Esophagus muscularis mucosa (tissue), 4 donors: ENCODE measurements at regions not wholly inside any gene's neighbourhood (a gene's known extent, or its start where the extent isn't known, plus 50 kb on each side); places are given as distances from the start of the nearest gene placed in this dataset.

Experiments used
- DNase-seq: peaks from one replicate; pipeline ENCODE4 v3.0.0-alpha.2; 2017; ENCODE audit errors: extremely low spot score
- H3K27ac ChIP-seq, 4 donors: fragments of 200-600 bp; sonication (generic); replicated peaks in 1 of 4; 1 replicate in 3 of 4; 2 replicates in 1 of 4; pipeline ENCODE4 v1.5.1; 2016 to 2019; ENCODE audit warnings: mild to moderate bottlenecking in 1 of 4
- H3K27me3 ChIP-seq, 4 donors: fragments of 200-600 bp; sonication (generic); one replicate each; pipeline versions ENCODE4 v1.5.1 to v1.6.0; 2016 to 2019
- H3K36me3 ChIP-seq, 4 donors: fragments of 200-600 bp; sonication (generic); one replicate each; pipeline ENCODE4 v1.5.1; 2016 to 2019
- H3K4me1 ChIP-seq, 4 donors: fragments of 200-600 bp; sonication (generic); one replicate each; pipeline ENCODE4 v1.5.1; 2016 to 2019
- H3K4me3 ChIP-seq, 4 donors: fragments of 200-600 bp; sonication (generic); 1 replicate in 2 of 4; 2 replicates in 2 of 4; pipeline ENCODE4 v1.5.1; 2016 to 2019; ENCODE audit warnings: mild to moderate bottlenecking in 4 of 4, moderate library complexity in 1 of 4
- H3K9me3 ChIP-seq, 4 donors: fragments of 200-600 bp; sonication (generic); 1 replicate in 3 of 4; 2 replicates in 1 of 4; pipeline ENCODE4 v1.5.1; 2016 to 2019
- CTCF ChIP-seq, 3 experiments: fragments of 200-600 bp in 2 of 3; fragments of 450-650 bp in 1 of 3; sonication (generic) in 2 of 3; IDR thresholded peaks; one replicate each; pipeline ENCODE4 v1.5.1; 2017 to 2019; ENCODE audit warnings: antibody characterized with exemption in 3 of 3, mild to moderate bottlenecking in 2 of 3, moderate library complexity in 1 of 3
- EP300 ChIP-seq: sonication (generic); formaldehyde crosslinking; IDR thresholded peaks from one replicate; pipeline ENCODE4 v1.6.1; 2017; ENCODE audit warnings: antibody characterized with exemption
- POLR2A ChIP-seq: fragments of 450-650 bp; IDR thresholded peaks from one replicate; pipeline ENCODE4 v1.6.1; 2017; ENCODE audit warnings: antibody characterized with exemption, moderate library complexity, mild to moderate bottlenecking, low read depth
- POLR2AphosphoS5 ChIP-seq, 2 donors: sonication (generic); formaldehyde crosslinking; IDR thresholded peaks; one replicate each; pipeline ENCODE4 v1.6.1; 2017; ENCODE audit warnings: antibody characterized with exemption in 2 of 2
- WGBS: methylation state at CpG from one replicate; pipeline ENCODE4 v1.1.5; 2018; 5-methylcytosine and 5-hydroxymethylcytosine counted together
- intact Hi-C: fragments of 100-400 bp; cut with DNase I; formaldehyde crosslinking; loops from one replicate; pipeline ENCODE4 v1.15.1; 2023

GRCh38 chr9:16974436-16974835, 104.0 kb upstream of the BNC2 start:
- no peak overlapping the region for H3K27ac ChIP-seq
- H3K4me1 ChIP-seq, result no peaks in the 10 kb centered on the region
- no peak for TF ChIP-seq POLR2A
- DNase-seq, result no peak
- H3K9me3 ChIP-seq, result no peaks in the 10 kb centered on the region
- H3K36me3 ChIP-seq, result no peaks in the 10 kb centered on the region
- H3K4me3 ChIP-seq, result no peak overlapping the region
- intact Hi-C loops, result no loop called here
- WGBS, result 74% methylated on average over 5 of the region's 5 CpGs
- H3K27me3 ChIP-seq, result no peaks in the 10 kb centered on the region

DNA sequence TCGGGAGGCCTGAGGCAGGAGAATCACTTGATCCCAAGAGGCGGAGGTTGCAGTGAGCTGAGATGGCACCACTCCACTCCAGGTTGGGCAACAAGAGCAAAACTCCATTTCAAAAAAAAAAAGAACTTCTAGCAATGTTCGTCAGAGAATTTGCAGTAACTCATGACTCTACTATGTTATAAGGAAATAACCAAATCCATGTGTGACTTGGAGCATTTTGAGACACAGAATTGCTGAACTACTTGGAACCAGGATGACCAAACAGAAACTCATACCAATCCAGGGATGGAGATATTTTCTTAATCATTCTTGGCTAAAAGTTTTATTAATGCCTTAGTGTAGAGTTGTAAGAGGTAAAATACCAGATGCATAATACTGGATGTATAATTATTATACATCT, 99.9 kb upstream of the BNC2 start:
- WGBS, result 97% methylated on average over 3 of the region's 3 CpGs
- H3K9me3 ChIP-seq, result no peaks in the 10 kb centered on the region
- H3K27ac ChIP-seq, result no peak overlapping the region
- H3K27me3 ChIP-seq, result no peaks in the 10 kb centered on the region
- intact Hi-C loops, result no loop called here
- no peak for DNase-seq
- no peaks in the 10 kb centered on the region for H3K4me1 ChIP-seq
- no peak for TF ChIP-seq POLR2AphosphoS5 (IDR thresholded peaks at IDR 0.05)
- no peak for TF ChIP-seq POLR2A
- TF ChIP-seq EP300, result no peak
- no peak for TF ChIP-seq CTCF (IDR thresholded peaks at IDR 0.05)
- H3K36me3 ChIP-seq, result no peaks in the 10 kb centered on the region
- no peak overlapping the region for H3K4me3 ChIP-seq

DNA sequence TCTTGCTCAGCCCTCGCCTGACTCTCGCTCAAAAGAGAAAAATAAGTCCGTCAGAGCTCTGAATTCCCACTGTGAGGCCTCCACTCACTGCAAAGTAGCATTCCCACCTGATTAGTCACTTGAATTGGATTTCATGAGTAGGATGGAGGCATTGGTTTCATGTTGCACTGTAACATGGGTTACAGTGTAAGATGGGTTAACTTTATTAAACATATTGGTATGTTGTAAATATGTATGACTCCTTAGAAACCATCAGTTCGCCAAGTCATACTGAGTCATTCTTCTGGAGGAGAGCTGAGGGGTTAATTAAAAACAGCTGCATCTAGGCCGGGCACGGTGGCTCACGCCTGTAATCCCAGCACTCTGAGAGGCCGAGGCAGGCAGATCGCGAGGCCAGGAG, 93.8 kb upstream of the BNC2 start:
- H3K27ac ChIP-seq, result no peak overlapping the region
- no peaks in the 10 kb centered on the region for H3K36me3 ChIP-seq
- no peak overlapping the region for H3K4me3 ChIP-seq
- intact Hi-C loops, result no loop called here
- no peaks in the 10 kb centered on the region for H3K27me3 ChIP-seq
- WGBS, result 74% methylated on average over 7 of the region's 10 CpGs
- no peaks in the 10 kb centered on the region for H3K4me1 ChIP-seq
- no peak for DNase-seq
- H3K9me3 ChIP-seq, result peaks cover 0 to 7% (median 5%) of the 10 kb centered on the region in 4 donors
- no peak for TF ChIP-seq CTCF (IDR thresholded peaks at IDR 0.05)
- no peak for TF ChIP-seq EP300
- no peak for TF ChIP-seq POLR2A
- TF ChIP-seq POLR2AphosphoS5 (IDR thresholded peaks at IDR 0.05), result no peak

DNA sequence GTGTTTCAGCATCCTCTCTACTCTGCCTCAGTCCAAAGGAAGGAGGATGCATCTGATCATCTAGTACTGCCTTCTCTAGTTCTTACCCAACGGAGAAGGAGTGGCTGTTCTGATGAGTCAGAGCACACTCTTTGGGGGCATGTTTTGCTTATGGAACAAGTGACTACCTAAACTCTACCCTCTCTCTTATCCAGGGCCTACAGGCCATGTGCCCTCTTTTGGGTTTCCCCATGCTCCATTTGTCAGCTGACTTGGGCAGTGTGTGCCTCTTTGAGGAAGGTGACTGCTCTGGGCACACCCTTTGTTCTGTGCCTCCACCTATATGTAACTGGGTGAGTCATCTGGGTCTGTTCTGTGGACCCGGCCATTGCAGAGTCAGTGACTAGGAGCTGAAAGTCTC, 89.6 kb upstream of the BNC2 start:
- Histone ChIP-seq H3K4me3 (no peak overlapping the region), H3K9me3 (peaks cover 0 to 7% (median 5%) of the 10 kb centered on the region in 4 donors), H3K27me3 (no peaks in the 10 kb centered on the region), H3K4me1 (no peaks in the 10 kb centered on the region), H3K36me3 (no peaks in the 10 kb centered on the region), H3K27ac (no peak overlapping the region)
- WGBS, result 94% methylated on average over 2 of the region's 2 CpGs
- DNase-seq, result no peak
- intact Hi-C loops, result no loop called here
- TF ChIP-seq CTCF (IDR thresholded peaks at IDR 0.05) (no peak), POLR2AphosphoS5 (IDR thresholded peaks at IDR 0.05) (no peak), POLR2A (no peak), EP300 (no peak)

DNA sequence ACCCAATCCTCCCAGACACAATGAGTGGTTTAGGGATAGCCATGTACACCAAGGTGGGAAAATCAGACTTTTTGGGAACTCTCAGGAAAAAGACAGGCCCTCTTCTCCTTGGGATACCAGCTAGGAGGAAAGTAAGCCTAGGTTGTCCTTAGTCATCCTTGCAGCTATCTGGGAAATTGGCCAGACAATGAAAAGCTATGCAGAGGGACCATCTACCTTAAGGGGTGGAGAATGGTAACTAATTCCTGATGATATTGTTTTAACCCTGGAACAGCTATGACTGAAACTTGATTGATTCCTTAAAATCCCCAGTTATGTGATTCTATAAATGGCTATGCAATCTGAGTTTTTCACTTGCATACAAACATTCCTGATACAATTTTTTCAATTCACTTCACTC, 88.9 kb upstream of the BNC2 start:
- Histone ChIP-seq H3K27ac (no peak overlapping the region), H3K4me3 (no peak overlapping the region), H3K9me3 (peaks cover 0 to 7% (median 5%) of the 10 kb centered on the region in 4 donors), H3K36me3 (no peaks in the 10 kb centered on the region), H3K27me3 (no peaks in the 10 kb centered on the region), H3K4me1 (no peaks in the 10 kb centered on the region)
- intact Hi-C loops, result no loop called here
- TF ChIP-seq POLR2A, result no peak
- TF ChIP-seq POLR2AphosphoS5 (IDR thresholded peaks at IDR 0.05), result no peak
- TF ChIP-seq EP300, result no peak
- no peak for TF ChIP-seq CTCF (IDR thresholded peaks at IDR 0.05)
- no peak for DNase-seq
